Naive thymus-derived CD8-positive, alpha-beta T cell (primary cell): ENCODE measurements at regions not wholly inside any gene's neighbourhood (a gene's known extent, or its start where the extent isn't known, plus 50 kb on each side); places are given as distances from the start of the nearest gene placed in this dataset.
"Not testable (repeated sequence)": the region's sequence is repeated elsewhere in the genome, so short reads cannot be mapped to it uniquely, and the experiment has no call there.

Experiments
- ATAC-seq, 2 donors: fragments of 150-1000 bp; cut with Tn5 transposase in 1 of 2; sonication (Bioruptor Pico), chemical (Tn5 transposase) in 1 of 2; 1 replicate in 1 of 2; 2 replicates in 1 of 2; pipeline ENCODE4 v1.10.0; 2021; ENCODE audit warnings: mild to moderate bottlenecking in 2 of 2, moderate library complexity in 2 of 2
- POLR2A ChIA-PET: fragments of 350-600 bp; sonication (Branson Sonifier 250); formaldehyde crosslinking; loops from one replicate; lab custom pipeline; 2021; ENCODE audit warnings: antibody characterized with exemption; lab: Charles Lee
- DNase-seq, 10 donors: peaks; one replicate each; pipeline versions ENCODE4 v3.0.0 to v3.0.0-alpha.2; 2020 to 2022
- H3K27ac Mint-ChIP-seq, 10 donors: one replicate each; pipeline ENCODE4 v1.8.0; 2020 to 2022; ENCODE audit warnings: mild to moderate bottlenecking in 10 of 10, mixed read lengths in 10 of 10, moderate library complexity in 4 of 10, inconsistent platforms in 1 of 10
- H3K27me3 Mint-ChIP-seq, 5 donors: one replicate each; pipeline ENCODE4 v1.8.0; 2021 to 2022; ENCODE audit warnings: mixed read lengths in 5 of 5
- H3K36me3 Mint-ChIP-seq, 3 donors: one replicate each; pipeline ENCODE4 v1.8.0; 2020 to 2022; ENCODE audit warnings: mixed read lengths in 3 of 3, mild to moderate bottlenecking in 2 of 3, inconsistent platforms in 1 of 3
- H3K4me1 Mint-ChIP-seq, 4 donors: one replicate each; pipeline ENCODE4 v1.8.0; 2021 to 2022; ENCODE audit warnings: mixed read lengths in 4 of 4
- H3K4me3 Mint-ChIP-seq, 10 donors: one replicate each; pipeline ENCODE4 v1.8.0; 2020 to 2022; ENCODE audit warnings: mild to moderate bottlenecking in 10 of 10, mixed read lengths in 10 of 10, moderate library complexity in 6 of 10, inconsistent platforms in 1 of 10
- H3K9me3 Mint-ChIP-seq, 9 donors: one replicate each; pipeline ENCODE4 v1.8.0; 2020 to 2022; ENCODE audit warnings: mixed read lengths in 9 of 9, mild to moderate bottlenecking in 3 of 9, inconsistent platforms in 1 of 9, moderate library complexity in 1 of 9

DNA sequence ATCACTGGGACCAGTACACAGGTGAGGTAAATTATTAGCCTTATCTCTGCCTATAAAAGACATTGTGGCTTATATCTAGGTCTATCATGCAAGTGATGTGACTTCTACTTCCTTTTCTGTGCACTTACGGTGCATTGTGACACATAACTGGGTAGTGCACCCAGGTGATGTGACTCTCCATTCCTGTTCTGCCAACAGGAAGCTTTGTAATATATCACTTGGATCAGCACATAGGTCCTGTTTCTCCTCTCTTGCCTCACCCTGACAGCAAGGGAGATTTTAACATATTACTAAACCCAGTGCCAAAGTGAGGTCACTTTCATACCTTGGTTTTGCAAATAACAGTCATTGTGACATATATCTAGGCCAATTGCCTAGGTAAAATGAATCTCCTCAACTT is 1129.7 kb upstream of the AMELY start:
- Mint-ChIP-seq H3K4me3 (no peak overlapping the region), H3K36me3 (no peaks in the 10 kb centered on the region), H3K9me3 (no peaks in the 10 kb centered on the region), H3K27me3 (no peaks in the 10 kb centered on the region), H3K27ac (no peak overlapping the region), H3K4me1 (no peaks in the 10 kb centered on the region)
- DNase-seq = no peak
- ATAC-seq = no peak
- POLR2A ChIA-PET = no interaction called here

DNA sequence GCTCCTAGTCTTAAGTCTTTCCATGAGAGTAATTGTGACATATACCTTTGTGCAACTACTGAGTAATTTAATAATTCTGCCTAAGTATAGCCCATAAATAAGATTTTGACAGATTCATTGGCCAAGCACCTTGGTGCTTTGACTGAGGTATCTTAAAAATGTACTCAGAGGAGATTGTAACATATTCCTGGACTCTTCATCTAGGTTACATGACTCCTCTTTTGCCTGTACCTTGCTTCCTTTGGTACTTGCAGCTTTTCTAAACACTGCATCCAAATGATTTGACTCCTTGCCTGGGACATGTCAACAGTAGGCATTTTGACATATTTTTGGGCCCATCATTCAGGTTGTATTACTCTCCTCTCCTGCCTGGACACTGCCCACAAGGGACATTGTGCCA is 1125.0 kb upstream of the AMELY start:
- no peak for ATAC-seq

DNA sequence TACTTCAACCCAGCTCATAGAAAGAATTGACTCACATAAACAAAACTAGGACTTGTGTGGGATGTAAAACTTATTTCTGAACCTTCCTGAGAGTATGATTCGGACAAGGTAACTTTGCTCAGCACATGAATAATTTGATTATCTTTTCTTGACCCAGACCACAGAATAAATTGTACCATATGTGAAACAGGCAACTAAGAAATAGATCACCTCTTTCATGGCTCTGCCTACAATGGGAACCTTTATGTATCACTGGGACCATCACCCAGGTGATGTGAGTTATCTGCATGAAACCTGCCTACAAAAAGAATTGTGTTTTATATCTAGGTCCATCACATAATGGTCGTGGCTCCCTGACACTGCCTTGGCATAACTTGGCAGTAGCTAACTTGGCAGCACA is 1124.1 kb upstream of the AMELY start:
- Mint-ChIP-seq H3K4me3 (no peak overlapping the region), H3K27ac (no peak overlapping the region), H3K27me3 (no peaks in the 10 kb centered on the region), H3K36me3 (no peaks in the 10 kb centered on the region), H3K9me3 (no peaks in the 10 kb centered on the region), H3K4me1 (no peaks in the 10 kb centered on the region)
- no peak for ATAC-seq
- DNase-seq = no peak
- POLR2A ChIA-PET = no interaction called here

More for the DNA sequence above, 1125.0 kb upstream of the AMELY start:
- H3K4me1 Mint-ChIP-seq = no peaks in the 10 kb centered on the region
- POLR2A ChIA-PET = no interaction called here
- H3K36me3 Mint-ChIP-seq = no peaks in the 10 kb centered on the region
- no peak overlapping the region for H3K27ac Mint-ChIP-seq
- H3K4me3 Mint-ChIP-seq = no peak overlapping the region
- no peaks in the 10 kb centered on the region for H3K9me3 Mint-ChIP-seq
- no peaks in the 10 kb centered on the region for H3K27me3 Mint-ChIP-seq
- no peak for DNase-seq

DNA sequence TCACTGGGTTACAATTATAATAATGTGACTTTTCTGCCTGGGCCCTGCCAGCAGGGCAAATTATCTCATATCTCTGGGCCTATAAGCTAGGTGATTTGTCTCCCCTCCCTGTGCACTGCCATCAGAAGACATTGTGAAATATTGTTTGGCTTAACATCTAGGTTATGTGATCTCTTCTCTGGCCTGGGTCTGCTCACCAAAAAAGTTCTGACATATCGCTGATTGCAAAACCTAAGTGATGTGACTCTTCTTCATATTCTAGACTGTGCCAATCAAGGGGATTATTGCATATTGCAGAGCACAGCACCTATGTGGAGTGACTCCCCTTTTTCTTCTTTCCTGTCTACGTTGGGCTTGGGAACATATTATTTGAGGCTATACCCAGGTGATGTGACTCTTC is 1123.1 kb upstream of the AMELY start:
- Mint-ChIP-seq H3K9me3 (no peaks in the 10 kb centered on the region), H3K4me3 (no peak overlapping the region), H3K27ac (no peak overlapping the region), H3K4me1 (no peaks in the 10 kb centered on the region), H3K36me3 (no peaks in the 10 kb centered on the region), H3K27me3 (no peaks in the 10 kb centered on the region)
- ATAC-seq (no peak), DNase-seq (no peak)
- POLR2A ChIA-PET = no interaction called here

DNA sequence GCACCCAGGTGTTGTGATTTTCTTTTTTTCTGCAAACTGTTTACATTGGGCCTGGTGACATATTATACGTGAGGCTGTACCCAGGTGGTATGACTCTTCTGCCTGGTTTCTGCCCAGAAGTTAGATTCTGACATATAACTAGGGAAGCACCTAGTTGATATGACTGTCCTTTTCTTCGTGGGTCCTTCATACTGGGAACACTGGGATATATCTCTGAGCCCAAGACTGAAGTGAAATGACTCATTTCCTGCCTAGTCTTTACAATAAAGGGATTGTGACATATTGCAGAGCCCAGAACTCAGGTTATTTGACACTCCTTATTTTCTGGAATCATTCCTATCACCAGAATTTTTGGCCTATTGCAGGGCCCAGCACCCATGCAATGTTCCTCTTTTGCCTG is 1121.6 kb upstream of the AMELY start:
- no peaks in the 10 kb centered on the region for H3K27me3 Mint-ChIP-seq
- no peak overlapping the region for H3K27ac Mint-ChIP-seq
- H3K4me3 Mint-ChIP-seq = no peak overlapping the region
- POLR2A ChIA-PET = no interaction called here
- ATAC-seq (no peak), DNase-seq (no peak)
- H3K4me1 Mint-ChIP-seq = no peaks in the 10 kb centered on the region
- no peaks in the 10 kb centered on the region for H3K9me3 Mint-ChIP-seq
- H3K36me3 Mint-ChIP-seq = no peaks in the 10 kb centered on the region

DNA sequence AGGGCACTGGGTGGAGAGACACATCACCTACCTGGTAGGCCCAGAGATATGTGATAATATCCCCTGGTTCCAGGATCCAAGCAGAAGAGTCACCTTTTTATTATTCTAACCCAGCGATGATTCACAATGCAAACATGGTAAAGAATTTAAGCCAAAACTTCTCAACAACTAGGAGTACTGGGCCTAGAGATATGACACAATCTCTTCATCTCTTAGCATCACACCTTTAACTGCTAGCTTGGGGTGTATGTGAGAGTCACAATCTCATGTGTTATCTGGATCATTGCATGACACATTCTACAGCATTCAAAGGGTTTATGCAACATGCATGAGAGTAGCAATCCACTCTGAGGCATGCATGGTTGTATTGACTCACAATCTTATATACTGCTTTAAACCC is 1109.0 kb upstream of the AMELY start:
- Mint-ChIP-seq H3K4me3 (no peak overlapping the region), H3K36me3 (no peaks in the 10 kb centered on the region), H3K27ac (no peak overlapping the region), H3K4me1 (peaks cover 0 to 2% (median 0%) of the 10 kb centered on the region in 4 donors), H3K27me3 (no peaks in the 10 kb centered on the region), H3K9me3 (peaks cover 0 to 4% (median 0%) of the 10 kb centered on the region in 9 donors)
- ATAC-seq = no peak
- no peak for DNase-seq
- POLR2A ChIA-PET = no interaction called here

DNA sequence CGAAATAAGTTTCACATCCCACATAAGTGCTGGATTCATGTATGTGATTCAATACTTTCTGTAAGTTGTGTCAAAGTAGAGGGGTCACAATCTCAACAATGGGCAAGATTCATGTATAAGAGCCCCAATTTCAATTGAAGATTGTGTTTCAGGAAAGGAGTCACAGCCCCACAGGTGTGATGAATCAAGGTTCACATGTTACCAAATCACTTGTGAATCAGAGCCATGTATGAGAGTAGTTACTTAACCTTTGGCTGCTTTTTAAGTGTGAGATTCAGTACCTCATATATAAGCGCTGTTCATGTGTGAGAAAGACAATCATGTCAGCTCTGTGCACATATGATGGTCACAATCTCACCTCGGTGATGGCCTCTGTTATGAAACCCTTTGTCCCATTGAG is 1100.0 kb upstream of the AMELY start:
- POLR2A ChIA-PET = no interaction called here
- no peak overlapping the region for H3K4me3 Mint-ChIP-seq
- no peak overlapping the region for H3K27ac Mint-ChIP-seq
- no peaks in the 10 kb centered on the region for H3K36me3 Mint-ChIP-seq
- DNase-seq (no peak), ATAC-seq (peak in 1 of 2 donors; percentile 21)
- peaks cover 0 to under 1% (median 0%) of the 10 kb centered on the region in 9 donors for H3K9me3 Mint-ChIP-seq
- no peaks in the 10 kb centered on the region for H3K4me1 Mint-ChIP-seq
- no peaks in the 10 kb centered on the region for H3K27me3 Mint-ChIP-seq

DNA sequence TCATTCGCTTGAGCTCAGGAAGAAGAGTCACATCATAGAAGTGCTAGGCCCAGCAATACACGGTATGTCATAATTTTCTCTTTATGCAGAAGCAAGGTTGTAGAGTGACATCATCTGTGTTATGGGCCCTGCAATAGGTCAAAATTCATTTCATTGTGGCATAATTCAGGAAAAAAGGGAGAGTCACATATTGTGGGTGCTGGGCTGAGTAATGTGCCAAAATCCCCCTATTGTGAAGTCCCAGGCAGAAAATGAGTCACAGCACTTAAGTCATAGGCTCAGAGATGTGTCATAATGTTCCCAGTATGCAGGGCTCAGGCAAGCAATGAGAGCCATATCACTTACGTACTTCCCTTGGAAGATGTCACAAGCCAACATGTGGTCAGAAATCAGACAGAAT is 1092.6 kb upstream of the AMELY start:
- POLR2A ChIA-PET = no interaction called here
- Mint-ChIP-seq H3K27ac (no peak overlapping the region), H3K4me3 (no peak overlapping the region), H3K36me3 (no peaks in the 10 kb centered on the region), H3K4me1 (peaks cover 0 to 2% (median 0%) of the 10 kb centered on the region in 4 donors), H3K27me3 (peaks cover 0 to 3% (median 0%) of the 10 kb centered on the region in 5 donors), H3K9me3 (peaks cover 0 to 22% (median 0%) of the 10 kb centered on the region in 9 donors)
- DNase-seq (no peak), ATAC-seq (no peak)

DNA sequence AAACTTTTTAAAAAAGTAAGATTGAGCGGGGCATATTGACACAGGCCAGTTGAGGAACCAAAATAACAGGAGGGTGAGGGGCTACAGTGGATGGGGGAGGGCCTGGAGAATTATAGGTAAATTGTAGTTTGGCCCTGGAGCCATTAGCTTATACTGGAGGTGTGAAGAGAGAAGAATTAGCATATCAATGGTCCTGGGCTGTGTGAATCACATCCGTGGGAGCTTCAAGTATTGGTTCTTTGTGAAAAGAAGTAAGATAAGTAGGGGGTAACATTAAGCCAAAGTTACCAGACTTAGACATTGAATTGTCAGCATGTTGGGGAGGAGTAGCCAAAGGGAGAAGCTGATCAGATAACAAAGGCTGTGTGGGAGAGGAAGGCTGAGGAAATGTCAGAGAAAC is 1085.2 kb upstream of the AMELY start:
- H3K4me1 Mint-ChIP-seq = no peaks in the 10 kb centered on the region
- H3K36me3 Mint-ChIP-seq = peaks cover 0 to under 1% (median 0%) of the 10 kb centered on the region in 3 donors
- H3K27me3 Mint-ChIP-seq = peaks cover 0 to 10% (median 0%) of the 10 kb centered on the region in 5 donors
- no peak for DNase-seq
- POLR2A ChIA-PET = no interaction called here
- peaks cover 0 to 32% (median 2%) of the 10 kb centered on the region in 9 donors for H3K9me3 Mint-ChIP-seq
- no peak overlapping the region for H3K4me3 Mint-ChIP-seq
- H3K27ac Mint-ChIP-seq = no peak overlapping the region
- no peak for ATAC-seq

DNA sequence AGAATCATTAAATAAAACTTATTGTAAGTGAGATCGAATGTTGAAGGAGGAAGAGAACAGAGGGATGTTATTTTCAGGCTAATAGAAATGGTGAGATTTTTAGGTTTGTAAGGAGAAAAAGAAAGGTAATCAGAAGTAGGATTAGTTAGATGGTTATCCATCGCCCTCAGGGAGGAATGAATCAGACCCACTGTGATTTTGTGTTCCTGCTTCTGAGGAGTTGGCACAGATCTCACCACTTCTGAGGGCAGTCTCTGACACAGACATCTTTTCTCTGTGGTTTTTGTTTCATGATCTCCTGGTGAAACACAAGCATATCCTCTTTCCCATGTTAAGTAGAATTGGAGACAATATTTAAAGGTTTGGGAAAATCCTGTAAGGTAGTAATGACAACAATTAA is 1083.2 kb upstream of the AMELY start:
- H3K36me3 Mint-ChIP-seq, POLR2A ChIA-PET, H3K4me3 Mint-ChIP-seq, ATAC-seq, H3K27ac Mint-ChIP-seq, DNase-seq, H3K4me1 Mint-ChIP-seq: not testable (repeated sequence)
- Mint-ChIP-seq H3K9me3 (peaks cover 0 to 25% (median 3%) of the 10 kb centered on the region in 9 donors), H3K27me3 (peaks cover 0 to 12% (median 0%) of the 10 kb centered on the region in 5 donors)

DNA sequence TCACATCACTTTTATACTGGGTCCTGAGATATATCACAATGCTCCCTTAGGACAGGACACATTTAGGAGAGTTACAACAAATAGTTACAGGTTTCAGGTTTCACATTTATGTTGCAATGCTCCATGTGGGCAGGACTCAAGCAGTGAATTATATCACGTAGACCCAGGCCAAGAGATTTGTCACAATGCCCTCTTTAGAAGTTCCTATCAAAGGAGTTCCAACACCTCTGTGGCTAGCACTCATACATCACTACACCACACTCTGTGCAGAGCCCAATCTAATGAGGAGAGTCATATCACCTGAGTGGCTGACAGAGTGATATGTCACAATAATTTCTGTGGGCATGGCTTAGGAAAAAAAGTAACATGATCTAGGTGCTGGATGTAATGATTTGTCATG is 1068.2 kb upstream of the AMELY start:
- H3K36me3 Mint-ChIP-seq = no peaks in the 10 kb centered on the region
- POLR2A ChIA-PET = no interaction called here
- no peaks in the 10 kb centered on the region for H3K27me3 Mint-ChIP-seq
- ATAC-seq = no peak
- no peaks in the 10 kb centered on the region for H3K4me1 Mint-ChIP-seq
- no peak overlapping the region for H3K4me3 Mint-ChIP-seq
- H3K27ac Mint-ChIP-seq = no peak overlapping the region
- DNase-seq = no peak
- no peaks in the 10 kb centered on the region for H3K9me3 Mint-ChIP-seq

DNA sequence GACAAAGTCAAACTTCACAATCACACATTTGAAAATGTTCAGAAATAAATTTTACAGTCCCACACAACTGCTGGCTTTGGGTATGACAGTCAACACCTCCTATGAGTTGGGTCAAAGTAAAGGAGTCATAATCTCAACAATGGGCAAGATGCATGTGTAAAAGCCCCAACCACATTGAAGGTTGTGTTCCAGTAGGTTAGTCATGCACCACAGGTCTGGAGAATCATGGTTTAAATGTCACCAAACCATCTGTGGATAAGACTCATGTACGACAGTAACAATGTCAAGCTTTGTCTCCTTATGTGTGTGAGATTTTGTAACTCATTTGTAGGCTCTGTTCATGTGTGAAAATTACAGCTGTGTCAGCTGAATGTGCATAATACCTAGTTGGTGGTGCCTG is 1065.7 kb upstream of the AMELY start:
- H3K4me1 Mint-ChIP-seq = no peaks in the 10 kb centered on the region
- ATAC-seq = no peak
- no peaks in the 10 kb centered on the region for H3K9me3 Mint-ChIP-seq
- POLR2A ChIA-PET = no interaction called here
- no peaks in the 10 kb centered on the region for H3K27me3 Mint-ChIP-seq
- DNase-seq = no peak
- no peak overlapping the region for H3K4me3 Mint-ChIP-seq
- no peaks in the 10 kb centered on the region for H3K36me3 Mint-ChIP-seq
- no peak overlapping the region for H3K27ac Mint-ChIP-seq

DNA sequence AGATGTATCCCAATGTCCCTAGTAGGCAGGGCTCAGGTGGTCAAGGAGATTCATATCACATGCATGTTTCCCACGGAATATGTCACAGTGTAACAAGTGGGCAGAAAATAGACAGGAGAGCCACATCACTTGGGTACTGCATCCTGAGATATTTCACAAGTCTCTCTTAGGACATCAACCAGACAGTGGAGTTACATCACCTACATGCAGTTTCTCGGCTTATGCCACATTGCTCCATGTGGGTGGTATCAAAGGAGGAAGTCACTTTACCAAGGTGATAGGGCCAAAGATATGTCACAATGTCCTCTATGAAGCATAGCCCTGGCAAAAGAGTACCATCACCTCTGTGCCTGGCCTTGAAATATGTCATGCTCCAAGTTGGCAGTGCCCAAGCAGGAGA is 1056.7 kb upstream of the AMELY start:
- Mint-ChIP-seq H3K9me3 (no peaks in the 10 kb centered on the region), H3K27me3 (no peaks in the 10 kb centered on the region), H3K27ac (no peak overlapping the region), H3K36me3 (no peaks in the 10 kb centered on the region), H3K4me1 (no peaks in the 10 kb centered on the region), H3K4me3 (no peak overlapping the region)
- POLR2A ChIA-PET = no interaction called here
- ATAC-seq = no peak
- DNase-seq = no peak

DNA sequence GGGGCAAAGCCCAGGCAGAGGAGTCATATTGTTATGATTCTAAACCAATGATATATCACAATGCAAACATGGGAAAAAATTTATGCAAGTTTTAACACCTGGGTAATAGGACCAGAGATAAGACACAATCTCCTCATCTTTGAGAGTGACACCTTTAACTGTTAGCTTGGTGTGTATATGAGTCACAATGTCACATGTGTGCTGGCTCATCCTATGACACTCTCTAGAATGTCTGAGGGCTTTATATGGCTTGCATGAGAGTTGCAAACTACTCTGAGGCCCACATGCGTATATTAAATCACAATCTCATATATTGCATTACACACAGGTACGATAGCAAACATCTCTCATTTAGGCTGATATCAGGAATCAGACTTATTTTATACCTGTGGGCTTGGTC is 1055.4 kb upstream of the AMELY start:
- Mint-ChIP-seq H3K27me3 (no peaks in the 10 kb centered on the region), H3K4me1 (no peaks in the 10 kb centered on the region), H3K36me3 (no peaks in the 10 kb centered on the region), H3K9me3 (no peaks in the 10 kb centered on the region), H3K4me3 (no peak overlapping the region), H3K27ac (no peak overlapping the region)
- no peak for ATAC-seq
- DNase-seq = no peak
- POLR2A ChIA-PET = no interaction called here
